HG03558 (cell line): ENCODE measurements at regions not wholly inside any gene's neighbourhood (a gene's known extent, or its start where the extent isn't known, plus 50 kb on each side); places are given as distances from the start of the nearest gene placed in this dataset.
"Not testable (repeated sequence)": the region's sequence is repeated elsewhere in the genome, so short reads cannot be mapped to it uniquely, and the experiment has no call there.

Experiments used
- ATAC-seq: cut with Tn5 transposase; IDR thresholded peaks from one replicate; pipeline ENCODE4 v1.9.1; 2021; ENCODE audit warnings: moderate number of reproducible peaks; ENCODE audit not compliant: unreplicated experiment; ENCODE audit errors: extremely low read depth

DNA sequence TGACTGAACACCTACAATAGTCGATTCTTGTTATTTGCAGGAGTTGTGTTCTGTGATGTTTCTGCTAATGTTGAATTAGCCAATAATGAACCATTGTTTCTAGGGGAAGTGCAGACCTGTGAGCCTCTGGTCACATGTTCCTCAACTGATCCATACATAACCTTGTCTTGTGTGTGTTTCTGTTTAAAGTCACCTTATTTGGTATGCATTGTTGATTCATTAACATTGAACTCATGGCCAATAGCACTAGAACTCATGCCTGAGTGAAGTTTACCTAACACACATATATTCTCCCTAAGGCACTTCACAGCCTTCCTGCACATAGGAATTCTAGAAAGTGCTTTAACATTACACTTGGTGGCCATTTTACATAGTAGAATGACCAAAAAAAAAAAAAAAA lies 271.8 kb upstream of the PLET1 start:
- ATAC-seq: no peak

- no peak for ATAC-seq
These were observed 273.0 kb upstream of the PLET1 start for GRCh38 chr11:112533682-112534081.

GRCh38 chr11:112534208-112534607 lies 273.5 kb upstream of the PLET1 start:
- ATAC-seq: no peak

DNA sequence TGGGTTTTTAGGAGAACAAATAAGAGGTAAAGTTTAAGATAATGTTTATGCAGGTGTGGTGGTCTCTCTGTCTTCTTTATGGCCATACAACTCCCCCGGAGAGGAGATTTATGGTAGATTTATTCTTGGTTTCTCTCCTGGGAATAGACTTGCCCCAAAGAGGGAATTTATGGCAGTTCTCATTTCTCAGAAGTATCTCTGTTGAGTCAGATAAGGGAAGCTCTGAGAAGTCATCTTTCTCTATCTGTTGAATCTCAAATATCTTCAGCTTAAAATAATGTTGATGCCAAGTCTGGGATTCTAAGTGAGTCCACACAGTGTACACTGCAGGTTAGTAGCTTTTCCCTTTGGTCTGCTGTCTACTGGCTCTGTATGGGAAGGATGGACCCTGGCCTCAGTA lies 276.4 kb upstream of the PLET1 start:
- ATAC-seq: no peak

DNA sequence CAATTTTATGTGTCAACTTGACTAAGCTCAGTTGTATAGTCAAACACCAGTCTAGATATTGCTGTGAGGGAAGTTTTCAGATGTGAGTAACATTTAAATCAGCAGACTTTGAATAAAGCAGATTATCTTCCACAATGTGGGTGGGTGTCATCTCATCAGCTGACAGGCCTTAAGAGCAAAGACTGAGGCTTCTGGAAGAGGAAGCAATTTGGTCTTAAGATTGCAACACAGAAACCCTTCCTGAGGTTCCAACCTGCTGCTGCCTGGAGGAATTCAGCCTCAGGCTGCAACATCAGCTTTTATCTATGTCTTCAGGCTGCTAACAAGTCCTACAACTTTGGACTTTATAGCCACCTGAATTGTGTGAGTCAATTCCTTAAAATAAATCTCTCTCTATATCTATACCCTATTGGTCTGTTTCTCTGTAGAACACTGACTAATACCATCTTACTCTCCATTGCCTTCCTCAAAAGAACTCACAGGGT lies 277.2 kb upstream of the PLET1 start:
- ATAC-seq: no peak

- no peak for ATAC-seq
These were observed 278.0 kb upstream of the PLET1 start for GRCh38 chr11:112538534-112539280.

DNA sequence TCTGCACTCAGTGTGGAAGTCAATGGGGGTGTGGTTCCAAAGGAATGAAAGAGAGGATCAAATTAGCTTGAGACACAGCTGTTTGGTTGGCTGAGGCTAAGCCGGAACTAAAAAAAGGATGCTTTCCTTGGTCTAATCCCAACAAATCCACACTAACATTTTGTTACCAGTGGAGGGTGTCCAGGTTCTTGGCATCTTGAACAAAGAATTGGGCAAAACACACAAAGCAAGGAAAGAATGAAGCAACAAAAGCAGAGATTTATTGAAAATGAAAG lies 278.6 kb upstream of the PLET1 start:
- not testable (repeated sequence) for ATAC-seq

DNA sequence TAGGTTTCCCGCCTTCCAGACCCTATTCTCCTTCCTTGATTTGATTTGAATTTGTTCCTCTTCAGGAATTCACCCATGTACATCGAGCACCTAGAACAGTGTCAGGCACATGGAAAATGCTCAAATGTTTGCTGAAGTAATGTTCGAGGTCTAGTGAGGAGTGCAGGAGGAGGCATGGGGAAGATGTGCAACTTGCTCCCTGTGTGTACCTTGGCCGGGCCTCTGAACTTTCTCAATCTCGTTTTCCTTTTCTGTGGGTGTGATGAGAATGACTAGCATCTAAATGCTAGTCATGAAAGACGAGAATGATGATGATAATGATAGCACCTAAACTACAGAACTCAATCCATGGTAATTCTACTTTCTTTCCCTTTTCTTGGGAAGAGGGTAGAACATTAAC lies 279.1 kb upstream of the PLET1 start:
- ATAC-seq: no peak

GRCh38 chr11:112540261-112540660 lies 279.6 kb upstream of the PLET1 start:
- no peak for ATAC-seq

DNA sequence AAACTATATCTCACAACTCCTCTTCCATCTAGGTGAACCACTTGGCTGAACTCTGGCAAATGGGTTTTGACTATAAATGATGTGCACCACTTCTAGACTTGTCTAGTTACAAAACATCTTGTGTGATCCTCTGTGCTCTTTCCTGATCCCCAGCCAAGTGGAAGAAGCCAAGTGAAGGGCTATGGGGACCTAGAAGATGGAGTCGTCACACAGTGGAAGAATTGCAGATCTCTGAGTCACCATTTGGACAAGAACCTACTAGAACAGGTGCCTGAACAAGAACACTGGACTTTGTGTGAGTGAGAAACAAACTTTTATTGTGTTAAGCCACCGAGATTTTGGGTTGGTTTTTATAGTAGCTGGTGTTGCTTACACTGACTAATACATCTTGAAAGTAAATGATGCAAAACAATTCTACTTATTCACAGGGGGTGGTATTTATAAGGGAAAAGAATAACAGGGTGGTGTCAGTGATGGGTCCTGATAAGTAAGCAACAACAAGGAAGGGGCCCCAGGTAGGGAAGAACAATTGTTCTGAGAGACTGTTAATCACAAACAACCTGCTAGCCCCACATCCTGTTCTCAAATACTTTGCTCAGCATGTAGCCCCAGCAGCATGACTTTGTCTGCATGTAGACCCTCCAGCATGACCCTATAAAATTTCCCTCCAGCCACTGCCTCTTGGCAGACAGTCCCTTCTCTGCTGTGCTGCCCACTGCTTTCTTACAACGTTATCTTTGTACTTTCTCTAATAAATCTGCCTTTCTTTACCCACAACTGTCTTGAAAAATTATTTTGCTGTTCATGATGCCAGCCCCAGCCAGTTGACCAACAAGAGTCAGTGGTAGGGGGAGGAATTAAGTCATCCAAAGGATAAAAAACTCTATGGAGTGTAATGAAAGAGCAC lies 280.7 kb upstream of the PLET1 start:
- ATAC-seq: no peak

DNA sequence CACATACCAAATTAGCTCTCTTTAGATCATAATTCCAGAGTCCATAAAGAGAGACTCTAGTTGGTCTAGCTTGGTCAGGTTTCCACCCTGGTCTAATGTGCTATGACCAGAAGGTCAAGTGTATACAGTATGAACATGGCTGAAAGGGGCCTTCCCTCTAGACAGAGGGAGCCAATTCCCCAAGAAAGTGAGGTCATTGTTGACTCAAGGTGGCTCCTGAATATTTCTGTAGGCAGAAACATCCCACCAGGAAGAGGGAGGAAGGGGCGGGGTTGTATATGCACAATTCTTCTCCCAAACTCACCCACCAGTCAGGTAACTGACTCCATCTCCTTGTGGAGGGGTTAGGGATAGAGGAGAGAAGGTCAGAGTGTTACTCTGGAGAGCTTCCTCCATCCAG lies 281.8 kb upstream of the PLET1 start:
- no peak for ATAC-seq

DNA sequence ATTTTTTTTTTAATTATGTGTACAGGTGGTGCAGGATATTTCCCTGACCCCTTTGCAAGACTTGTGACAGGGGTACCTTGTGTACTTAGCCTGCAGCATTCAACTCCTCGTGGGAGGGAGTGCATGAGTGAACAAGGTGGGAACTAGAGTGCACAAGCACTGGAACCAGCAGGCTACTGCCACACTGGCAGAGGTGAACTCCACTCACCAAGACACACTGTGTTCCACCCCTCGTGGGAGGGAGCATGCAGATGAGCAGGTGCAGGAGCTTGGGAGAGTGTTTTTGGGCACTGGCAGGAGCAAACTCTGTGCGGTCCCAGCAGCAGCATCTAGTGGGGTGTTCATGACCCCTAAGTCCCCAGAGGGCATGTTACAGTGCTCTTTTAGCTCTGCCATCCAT lies 282.7 kb upstream of the PLET1 start:
- ATAC-seq: no peak

GRCh38 chr11:112548641-112549040 lies 288.0 kb upstream of the PLET1 start:
- ATAC-seq: no peak

- ATAC-seq: no peak
These were observed 292.6 kb upstream of the PLET1 start for GRCh38 chr11:112553205-112553731.

- no peak for ATAC-seq
These were observed 293.9 kb upstream of the PLET1 start for GRCh38 chr11:112554586-112554985.

- ATAC-seq: no peak
These were observed 295.1 kb upstream of the PLET1 start for GRCh38 chr11:112555491-112556364.

DNA sequence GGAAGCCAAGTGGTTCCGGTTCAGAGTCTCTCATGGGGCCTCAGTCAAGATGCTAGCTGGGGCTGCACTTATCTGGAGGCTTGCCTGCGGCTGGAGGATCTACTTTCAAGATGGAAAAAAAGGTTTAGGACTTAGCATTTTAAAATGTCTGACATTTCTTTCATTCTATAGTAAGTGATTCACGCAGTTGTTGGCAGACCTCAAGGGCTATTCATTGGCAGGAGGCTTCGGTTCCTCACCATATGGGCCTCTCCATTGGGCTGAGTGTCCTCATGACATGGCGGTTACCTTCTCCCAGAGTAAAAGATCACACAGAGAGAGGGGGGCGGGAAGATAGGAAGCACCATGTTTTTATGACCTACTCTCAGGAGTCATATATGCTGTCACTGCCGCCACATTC lies 298.0 kb upstream of the PLET1 start:
- ATAC-seq: no peak

- no peak for ATAC-seq
These were observed 303.1 kb upstream of the PLET1 start for GRCh38 chr11:112563808-112564207.

DNA sequence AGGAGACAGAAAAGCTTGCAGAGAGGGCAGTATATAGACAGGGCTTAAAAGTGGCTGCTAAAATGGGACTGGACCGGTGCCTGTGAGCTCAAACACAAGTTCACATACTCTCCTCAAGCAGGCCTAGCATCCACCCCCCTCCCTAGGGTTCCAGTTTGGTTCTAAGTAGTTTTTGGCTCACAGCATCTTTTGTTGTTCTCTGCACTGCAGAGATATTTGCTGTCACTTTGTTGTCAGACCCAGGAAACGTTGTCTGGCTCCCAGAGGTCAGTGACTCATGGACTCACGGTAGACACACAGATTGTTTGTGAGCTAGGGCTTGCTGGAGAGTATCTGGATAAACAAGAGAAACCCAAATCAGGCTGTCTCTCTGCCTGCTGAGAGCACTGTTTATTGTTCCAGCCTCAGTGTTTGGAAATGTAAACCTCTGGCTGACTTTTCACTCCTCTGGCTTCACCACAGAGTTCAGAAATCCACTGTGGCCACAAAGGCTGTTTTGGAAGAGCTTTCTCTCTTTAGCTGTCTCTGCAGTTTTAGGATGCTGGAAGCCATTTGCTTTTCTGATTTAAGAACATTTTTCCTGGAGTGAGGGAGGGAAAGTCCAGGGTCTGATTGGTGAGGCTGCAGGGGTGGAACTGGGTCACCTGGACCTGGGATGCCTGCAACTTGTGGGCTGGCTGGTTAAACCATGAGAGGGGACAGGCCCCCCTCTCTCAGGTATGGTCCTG lies 303.7 kb upstream of the PLET1 start:
- ATAC-seq: no peak

DNA sequence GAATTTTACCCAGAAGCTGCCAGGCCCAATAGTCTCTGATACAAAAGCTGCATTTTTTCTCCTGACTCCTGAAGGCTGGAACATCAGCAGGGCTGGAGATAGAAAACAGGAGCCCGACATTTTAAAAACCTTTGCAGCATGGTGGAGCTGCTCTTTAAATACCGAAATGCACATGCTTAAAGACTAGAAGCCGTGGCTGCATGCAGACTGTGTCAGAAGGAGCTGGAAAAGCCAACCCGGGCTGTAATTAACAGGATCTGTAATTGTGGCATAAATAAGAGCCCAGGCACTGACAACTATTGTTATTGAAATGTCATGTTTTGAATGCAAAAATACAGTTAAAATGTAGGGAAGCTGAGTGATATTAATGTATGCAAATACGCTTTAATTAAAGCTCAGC lies 304.9 kb upstream of the PLET1 start:
- ATAC-seq: no peak
